NT2/D1 (cell line): ENCODE measurements at regions not wholly inside any gene's neighbourhood (a gene's known extent, or its start where the extent isn't known, plus 50 kb on each side); places are given as distances from the start of the nearest gene placed in this dataset.

Experiments used
- YY1 ChIP-seq: IDR thresholded peaks from 2 replicates; pipeline ENCODE4 v1.6.1; 2011; ENCODE audit not compliant: insufficient read length, insufficient read depth
- ZNF274 ChIP-seq: IDR thresholded peaks from 2 replicates; pipeline ENCODE4 v1.6.1; 2011; ENCODE audit warnings: mild to moderate bottlenecking, low read depth, low read length

GRCh38 chr1:102174259-102174863 lies 177.6 kb upstream of the OLFM3 start:
- no peak for TF ChIP-seq ZNF274
- TF ChIP-seq YY1: no peak
